IPS-18c (cell line): ENCODE measurements at regions not wholly inside any gene's neighbourhood (a gene's known extent, or its start where the extent isn't known, plus 50 kb on each side); places are given as distances from the start of the nearest gene placed in this dataset.
"Not testable (repeated sequence)": the region's sequence is repeated elsewhere in the genome, so short reads cannot be mapped to it uniquely, and the experiment has no call there.

Experiments
- H3K4me3 ChIP-seq: 2 replicates; pipeline ENCODE4 v1.7.0; 2013; ENCODE audit warnings: low read depth, mild to moderate bottlenecking, low read length, moderate library complexity; ENCODE audit not compliant: insufficient read depth
- H3K9me3 ChIP-seq: one replicate; pipeline ENCODE4 v1.6.1; 2013; ENCODE audit warnings: mild to moderate bottlenecking, low read length, moderate library complexity; ENCODE audit not compliant: control insufficient read depth, insufficient read depth

GRCh38 chrX:34467437-34467836 lies 189.6 kb downstream of the TMEM47 start:
- no peak overlapping the region for H3K4me3 ChIP-seq
- no peaks in the 10 kb centered on the region for H3K9me3 ChIP-seq

- H3K9me3 ChIP-seq, H3K4me3 ChIP-seq: not testable (repeated sequence)
Observed at GRCh38 chrX:34463220-34463619, 193.9 kb downstream of the TMEM47 start.

- H3K4me3 ChIP-seq, H3K9me3 ChIP-seq: not testable (repeated sequence)
Observed at GRCh38 chrX:34457850-34458249, 199.2 kb downstream of the TMEM47 start.

- Histone ChIP-seq H3K4me3 (no peak overlapping the region), H3K9me3 (peaks cover 4% of the 10 kb centered on the region)
Observed at GRCh38 chrX:34437586-34437985, 219.5 kb downstream of the TMEM47 start.

GRCh38 chrX:34426334-34426733 lies 230.8 kb downstream of the TMEM47 start:
- Histone ChIP-seq H3K9me3 (no peaks in the 10 kb centered on the region), H3K4me3 (no peak overlapping the region)

GRCh38 chrX:34406580-34406979 lies 250.5 kb downstream of the TMEM47 start:
- Histone ChIP-seq H3K4me3 (no peak overlapping the region), H3K9me3 (no peaks in the 10 kb centered on the region)

- H3K9me3 ChIP-seq, result no peaks in the 10 kb centered on the region
- H3K4me3 ChIP-seq, result no peak overlapping the region
Observed at GRCh38 chrX:34404386-34405070, 252.6 kb downstream of the TMEM47 start.

- Histone ChIP-seq H3K4me3 (no peak overlapping the region), H3K9me3 (no peaks in the 10 kb centered on the region)
Observed at GRCh38 chrX:34401411-34401810, 255.7 kb downstream of the TMEM47 start.

- H3K4me3 ChIP-seq, result no peak overlapping the region
Observed at GRCh38 chrX:34382416-34382815, 250.3 kb upstream of the FAM47A start.

GRCh38 chrX:34381241-34381640 lies 249.1 kb upstream of the FAM47A start:
- Histone ChIP-seq H3K4me3 (no peak overlapping the region), H3K9me3 (no peaks in the 10 kb centered on the region)

More at GRCh38 chrX:34382416-34382815, 250.3 kb upstream of the FAM47A start:
- no peaks in the 10 kb centered on the region for H3K9me3 ChIP-seq

GRCh38 chrX:34379891-34380290 lies 247.8 kb upstream of the FAM47A start:
- no peak overlapping the region for H3K4me3 ChIP-seq
- H3K9me3 ChIP-seq, result no peaks in the 10 kb centered on the region

GRCh38 chrX:34377645-34378044 lies 245.5 kb upstream of the FAM47A start:
- Histone ChIP-seq H3K4me3 (no peak overlapping the region), H3K9me3 (no peaks in the 10 kb centered on the region)

- Histone ChIP-seq H3K4me3 (no peak overlapping the region), H3K9me3 (no peaks in the 10 kb centered on the region)
Observed at GRCh38 chrX:34371754-34372153, 239.6 kb upstream of the FAM47A start.

- H3K4me3 ChIP-seq, result no peak overlapping the region
- no peaks in the 10 kb centered on the region for H3K9me3 ChIP-seq
Observed at GRCh38 chrX:34365471-34365870, 233.4 kb upstream of the FAM47A start.

- Histone ChIP-seq H3K4me3 (no peak overlapping the region), H3K9me3 (no peaks in the 10 kb centered on the region)
Observed at GRCh38 chrX:34350561-34351335, 218.6 kb upstream of the FAM47A start.

- H3K4me3 ChIP-seq, result no peak overlapping the region
Observed at GRCh38 chrX:34343001-34343400, 210.9 kb upstream of the FAM47A start.

GRCh38 chrX:34341814-34342213 lies 209.7 kb upstream of the FAM47A start:
- H3K9me3 ChIP-seq, result no peaks in the 10 kb centered on the region
- no peak overlapping the region for H3K4me3 ChIP-seq

More at GRCh38 chrX:34343001-34343400, 210.9 kb upstream of the FAM47A start:
- no peaks in the 10 kb centered on the region for H3K9me3 ChIP-seq

- Histone ChIP-seq H3K9me3 (no peaks in the 10 kb centered on the region), H3K4me3 (no peak overlapping the region)
Observed at GRCh38 chrX:34341258-34341657, 209.1 kb upstream of the FAM47A start.
